ENCODE measurements at regions not wholly inside any gene's neighbourhood (a gene's known extent, or its start where the extent isn't known, plus 50 kb on each side); places are given as distances from the start of the nearest gene placed in this dataset.

DNA sequence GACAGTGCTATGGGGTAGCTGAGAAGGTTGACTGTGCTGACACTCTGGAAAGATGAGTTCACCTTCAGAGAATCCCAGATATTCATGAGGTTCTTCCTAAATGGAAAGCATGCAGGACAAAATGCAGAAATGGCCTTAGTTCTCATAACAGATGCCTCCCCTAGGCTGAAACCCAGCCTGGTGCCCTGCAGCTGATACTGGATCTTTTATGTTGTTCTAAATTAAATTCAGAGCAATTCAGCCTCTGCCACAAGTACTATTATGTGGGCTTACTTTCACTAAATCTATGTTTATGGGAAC, 172.0 kb upstream of the SERPINE2 start:
- no peak for DNase-seq (ENCODE audit: low read depth)

DNA sequence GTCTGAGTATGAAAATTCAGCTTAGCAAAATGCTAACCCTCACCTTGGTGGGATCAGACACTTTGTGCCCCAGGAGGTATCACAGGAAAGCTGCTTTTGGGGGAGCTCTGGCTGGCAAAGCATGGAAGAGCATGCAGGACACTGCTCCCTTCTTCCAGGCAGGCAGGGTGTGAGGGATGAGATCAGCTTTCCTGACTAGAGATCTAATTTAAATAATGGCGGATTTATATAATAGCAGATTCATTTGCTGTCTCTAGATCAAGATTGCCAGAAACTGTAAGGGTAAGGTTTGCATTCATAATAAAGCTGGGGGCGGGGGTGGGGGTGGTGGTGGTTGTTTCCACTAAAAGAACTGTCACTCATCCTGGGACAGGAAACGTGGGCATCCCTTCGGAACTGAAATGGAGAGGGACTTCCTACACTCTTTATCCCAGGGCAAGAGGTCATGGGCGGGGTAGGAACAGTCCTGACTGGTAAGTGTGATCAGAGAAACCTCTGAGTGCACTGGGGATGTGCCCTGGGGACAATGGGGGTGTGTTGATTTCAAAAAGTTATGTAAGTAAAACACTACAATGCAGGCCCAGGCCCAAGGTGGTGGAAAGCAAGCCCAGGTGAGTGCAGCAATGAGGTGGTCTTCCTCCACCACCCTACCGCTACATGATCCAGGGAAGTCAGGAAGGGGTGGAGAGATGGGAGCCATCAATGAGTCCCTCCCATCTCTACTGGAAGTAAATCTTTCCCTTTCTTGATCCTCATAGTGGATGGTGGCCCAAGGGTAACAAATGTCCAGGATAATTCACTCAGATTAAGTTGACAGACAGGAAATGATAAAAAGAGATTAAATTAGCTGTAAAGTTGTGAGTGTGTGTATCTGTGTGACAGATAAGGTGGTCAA, 171.4 kb upstream of the SERPINE2 start:
- no peak for DNase-seq (ENCODE audit: low read depth)

- no peak for DNase-seq (ENCODE audit: low read depth)
Observed at GRCh38 chr2:224209555-224210285, 170.6 kb upstream of the SERPINE2 start.

DNA sequence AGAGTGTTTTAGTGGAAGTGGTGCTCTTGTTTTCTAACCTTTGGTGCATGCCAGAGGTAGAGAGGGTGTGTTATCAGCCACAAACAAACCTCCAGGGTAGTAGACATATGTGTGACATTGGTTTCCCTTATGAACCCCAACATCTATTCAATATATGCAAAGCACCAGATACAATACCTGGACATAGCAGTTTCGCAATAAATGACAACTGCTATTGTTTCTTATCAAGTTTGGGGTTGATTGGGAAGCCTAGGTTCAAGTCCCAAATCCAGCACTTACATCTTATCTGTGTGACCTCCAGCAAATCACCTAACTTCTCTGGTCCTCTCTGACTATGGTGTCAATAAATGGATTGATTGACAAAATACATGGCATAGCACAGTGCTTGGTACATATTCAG, 169.4 kb upstream of the SERPINE2 start:
- no peak for DNase-seq (ENCODE audit: low read depth)

GRCh38 chr2:224208007-224208406, 168.9 kb upstream of the SERPINE2 start:
- no peak for DNase-seq (ENCODE audit: low read depth)

DNA sequence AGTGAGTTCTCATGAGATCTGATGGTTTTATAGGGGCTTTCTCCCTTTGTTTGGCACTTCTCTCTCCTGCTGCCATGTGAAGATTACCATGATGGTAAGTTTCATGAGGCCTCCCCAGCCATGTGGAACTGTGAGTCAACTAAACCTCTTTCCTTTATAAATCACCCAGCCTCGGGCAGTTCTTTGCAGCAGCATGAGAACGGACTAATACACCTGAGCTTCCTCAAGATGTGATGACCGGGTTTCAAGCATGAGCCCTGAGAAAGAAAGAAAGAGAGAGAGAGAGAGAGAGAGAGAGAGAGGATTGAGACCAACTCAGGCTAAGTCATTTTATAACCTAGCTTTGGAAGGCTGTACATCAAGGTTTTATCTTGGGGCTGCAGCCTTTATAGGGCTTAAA, 167.7 kb upstream of the SERPINE2 start:
- DNase-seq (ENCODE audit: low read depth), result no peak

DNA sequence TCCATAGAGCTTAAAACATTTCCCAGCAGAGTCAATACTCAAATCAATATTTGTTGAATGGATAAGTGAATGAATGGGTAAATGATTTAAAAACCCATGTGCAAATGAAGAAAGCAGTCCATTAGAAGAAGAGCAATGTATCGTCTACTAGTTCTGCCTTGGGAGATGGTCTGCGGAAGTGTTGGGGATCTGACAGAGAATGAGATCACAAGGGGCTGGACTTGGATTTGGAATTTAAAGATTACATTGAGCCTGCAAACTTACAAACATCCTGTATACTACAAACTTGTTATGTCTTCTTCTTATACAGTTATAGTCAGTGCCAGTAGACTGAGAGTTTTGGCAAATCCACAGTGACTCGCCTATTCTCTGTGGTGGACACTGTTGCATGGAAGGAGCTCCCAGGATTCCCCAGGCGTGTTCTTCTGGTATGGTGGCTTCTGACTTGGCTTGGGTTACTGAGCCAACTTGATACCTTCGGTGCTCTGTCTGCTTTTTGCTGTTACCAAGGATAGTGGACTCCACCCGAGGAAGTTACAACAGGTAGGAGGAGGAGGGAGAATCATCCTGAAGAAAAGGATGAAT, 163.3 kb upstream of the SERPINE2 start:
- no peak for DNase-seq (ENCODE audit: low read depth)

DNA sequence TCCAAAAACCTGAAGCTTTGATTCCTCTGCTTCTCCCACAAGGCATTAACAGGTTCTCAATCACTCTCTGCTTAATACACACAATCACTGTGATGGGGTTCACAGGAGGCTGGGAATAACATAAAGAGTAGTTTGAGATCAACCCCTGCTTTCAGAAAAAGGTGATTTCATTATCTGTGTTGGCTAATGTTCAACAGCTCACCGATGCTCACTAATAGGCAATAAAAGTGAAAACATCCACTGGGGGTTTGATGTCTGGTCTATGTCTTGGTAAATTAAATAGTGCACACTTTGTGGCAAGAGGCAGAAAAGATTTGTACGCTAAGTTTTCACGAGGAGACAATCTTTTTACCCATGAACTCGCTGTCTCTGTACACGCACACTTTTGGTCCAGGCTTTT, 159.3 kb upstream of the SERPINE2 start:
- DNase-seq (ENCODE audit: low read depth), result no peak

GRCh38 chr2:224196810-224197209, 157.7 kb upstream of the SERPINE2 start:
- DNase-seq (ENCODE audit: low read depth), result peak; percentile 27

GRCh38 chr2:224195925-224196571, 157.0 kb upstream of the SERPINE2 start:
- DNase-seq (ENCODE audit: low read depth), result no peak

DNA sequence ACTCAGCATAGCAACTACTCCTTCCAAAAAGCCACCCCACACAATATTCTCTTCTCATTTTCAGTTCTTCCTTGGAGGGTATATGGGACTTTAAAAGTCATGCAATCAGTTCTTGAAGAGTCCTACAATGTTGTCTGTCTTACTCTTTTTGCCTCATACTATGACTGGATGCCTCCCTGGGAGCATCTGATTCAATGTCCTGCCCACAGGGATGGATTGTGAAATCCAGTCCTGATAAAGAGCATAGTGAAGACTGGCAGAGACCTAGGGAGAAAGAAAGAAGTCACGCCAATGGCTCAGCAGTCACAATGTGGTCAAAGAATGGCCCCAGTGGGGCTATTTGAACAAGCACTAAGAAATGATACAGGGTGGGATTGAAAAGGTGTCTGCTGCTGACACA, 155.1 kb upstream of the SERPINE2 start:
- DNase-seq (ENCODE audit: low read depth), result peak; percentile 57

DNA sequence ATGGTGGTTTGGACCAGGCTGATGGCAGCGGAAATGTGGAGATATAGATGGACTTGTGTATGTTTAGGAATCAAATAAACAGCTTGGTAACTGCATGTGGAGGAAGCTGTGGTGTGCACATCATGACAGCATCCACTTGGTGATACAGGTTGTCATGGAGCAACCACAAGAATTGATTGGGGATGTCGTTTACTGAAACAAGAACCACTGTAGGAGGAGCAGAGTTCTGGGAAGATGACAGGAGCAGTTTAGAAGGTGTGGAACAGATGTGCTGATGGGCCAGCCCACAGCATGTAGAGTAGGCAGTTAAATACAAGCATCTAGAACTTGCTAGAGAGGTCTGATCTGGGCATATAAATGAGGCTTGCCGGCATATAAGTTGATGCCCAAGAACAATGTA, 152.4 kb upstream of the SERPINE2 start:
- no peak for DNase-seq (ENCODE audit: low read depth)

DNA sequence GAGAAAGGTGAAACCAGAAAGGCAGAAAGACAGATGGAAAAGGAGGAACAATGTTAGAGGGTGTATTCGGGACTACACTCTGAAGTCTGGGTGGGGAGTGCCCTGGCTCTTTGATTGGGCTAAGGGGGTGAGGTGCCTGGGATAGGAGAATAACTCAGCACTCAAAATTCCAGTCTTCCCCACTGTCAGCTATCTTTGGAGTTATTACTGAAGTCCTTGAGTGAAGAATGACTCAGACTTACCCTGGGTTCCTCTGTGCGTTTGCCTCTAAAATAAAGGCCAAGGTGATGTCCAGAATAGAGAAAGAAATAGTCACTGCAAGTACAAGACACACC, 151.8 kb upstream of the SERPINE2 start:
- peak; percentile 16 for DNase-seq (ENCODE audit: low read depth)

- no peak for DNase-seq (ENCODE audit: low read depth)
Observed at GRCh38 chr2:224190234-224190935, 151.3 kb upstream of the SERPINE2 start.

DNA sequence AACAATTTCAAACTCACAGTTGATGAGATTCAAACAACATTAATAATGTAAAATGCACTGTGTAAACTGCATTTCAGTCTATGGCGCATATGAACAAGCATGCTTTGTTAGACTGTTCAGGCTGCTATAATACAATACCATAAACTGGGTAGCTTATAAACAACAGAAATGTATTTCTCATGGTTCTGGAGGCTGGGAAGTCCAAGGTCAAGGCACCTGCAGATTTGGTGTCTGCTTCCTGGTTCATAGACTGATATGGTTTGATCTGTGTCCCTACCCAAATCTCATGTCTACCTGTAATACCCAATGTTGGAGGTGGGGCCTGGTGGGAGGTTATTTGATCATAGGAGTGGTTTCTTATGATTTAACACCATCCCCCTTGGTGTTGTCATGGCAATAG, 148.1 kb upstream of the SERPINE2 start:
- DNase-seq (ENCODE audit: low read depth), result no peak

DNA sequence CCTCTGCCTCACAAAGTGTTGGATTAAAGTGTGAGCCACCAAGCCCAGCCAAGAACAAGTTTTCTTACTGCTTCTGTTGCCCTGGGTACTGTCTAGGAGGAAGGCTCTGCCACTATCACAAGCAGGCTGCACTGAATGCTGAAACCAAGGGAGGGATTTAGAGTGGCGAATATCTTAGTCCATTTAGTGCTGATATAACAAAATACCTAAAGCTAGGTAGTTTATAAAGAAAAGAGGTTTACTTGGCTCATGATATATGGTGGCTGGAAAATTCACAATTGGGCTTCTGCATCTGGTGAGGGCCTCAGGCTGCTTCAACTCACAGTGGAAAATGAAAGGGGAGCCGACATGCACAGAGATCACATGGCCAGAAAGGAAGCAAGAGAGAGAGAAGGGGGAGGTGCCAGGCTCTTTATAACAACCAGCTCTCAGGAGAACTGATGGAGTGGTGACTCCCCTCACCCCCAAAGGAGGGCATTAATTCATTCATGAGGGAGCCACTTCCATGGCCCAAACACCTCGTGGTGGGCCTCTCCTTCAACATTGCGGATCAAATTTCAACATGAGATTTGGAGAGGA, 146.0 kb upstream of the SERPINE2 start:
- no peak for DNase-seq (ENCODE audit: low read depth)

GRCh38 chr2:224183086-224183485, 144.0 kb upstream of the SERPINE2 start:
- DNase-seq (ENCODE audit: low read depth), result no peak

DNA sequence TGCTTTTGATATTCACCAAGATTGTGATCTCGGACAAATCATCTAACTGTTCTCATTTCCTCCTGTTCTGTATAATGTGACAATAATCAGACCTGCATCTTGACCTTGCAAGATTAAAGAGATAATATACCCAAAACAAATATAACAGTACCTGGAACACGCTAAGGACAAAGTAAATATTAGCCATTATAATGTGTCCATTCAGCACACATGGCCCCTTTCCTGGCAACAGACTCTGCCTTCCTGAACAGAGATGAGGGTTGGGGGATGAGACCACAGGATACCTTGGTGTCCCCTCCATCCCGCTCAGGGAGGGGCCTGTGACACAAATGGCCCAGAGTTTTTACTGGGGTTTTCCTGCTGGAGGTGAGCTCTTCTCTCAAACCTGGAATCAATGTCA, 143.4 kb upstream of the SERPINE2 start:
- DNase-seq (ENCODE audit: low read depth), result no peak

- no peak for DNase-seq (ENCODE audit: low read depth)
Observed at GRCh38 chr2:224181534-224182155, 142.6 kb upstream of the SERPINE2 start.

DNA sequence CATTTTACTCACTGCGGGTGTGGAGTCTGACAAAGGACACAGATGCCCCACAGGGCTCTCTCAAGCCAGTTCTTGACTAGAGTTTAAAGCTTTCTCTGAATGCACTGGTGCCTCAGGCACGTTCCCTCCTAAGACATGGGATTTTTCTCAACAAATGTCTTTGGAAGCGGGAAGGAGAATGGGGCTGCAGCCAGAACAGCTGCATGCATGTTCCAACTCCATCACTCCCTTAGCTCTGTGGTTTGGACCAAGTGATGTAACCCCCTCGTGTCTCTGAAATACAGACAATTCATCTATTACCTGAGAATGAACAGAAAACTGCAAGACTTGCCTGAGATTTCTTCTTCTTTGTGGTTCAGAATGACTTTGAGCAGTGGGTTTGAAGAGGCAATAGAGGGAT, 141.7 kb upstream of the SERPINE2 start:
- no peak for DNase-seq (ENCODE audit: low read depth)

GRCh38 chr2:224178056-224178455, 139.0 kb upstream of the SERPINE2 start:
- peak; percentile 28 for DNase-seq (ENCODE audit: low read depth)

Data from amniotic epithelial cell (primary cell).